Gastroesophageal sphincter (tissue), 4 donors: ENCODE measurements at regions not wholly inside any gene's neighbourhood (a gene's known extent, or its start where the extent isn't known, plus 50 kb on each side); places are given as distances from the start of the nearest gene placed in this dataset.

Source experiments
- ATAC-seq: fragments of 150-250 bp; one replicate; pipeline ENCODE4 v1.9.1; 2016; ENCODE audit warnings: mild to moderate bottlenecking, moderate library complexity
- H3K27ac ChIP-seq, 4 donors: fragments of 200-600 bp; sonication (generic) in 3 of 4; 1 replicate in 3 of 4; 2 replicates in 1 of 4; pipeline ENCODE4 v1.5.1; 2016 to 2019
- H3K27me3 ChIP-seq: fragments of 200-600 bp; sonication (generic); one replicate; pipeline ENCODE4 v1.5.1; 2019
- H3K36me3 ChIP-seq, 2 donors: fragments of 200-600 bp; sonication (generic); one replicate each; pipeline ENCODE4 v1.5.1; 2019; ENCODE audit warnings: control low read depth in 1 of 2
- H3K4me1 ChIP-seq, 3 donors: fragments of 200-600 bp; sonication (generic); 1 replicate in 2 of 3; 2 replicates in 1 of 3; pipeline ENCODE4 v1.5.1; 2016 to 2019; ENCODE audit warnings: control low read depth in 2 of 3
- H3K4me3 ChIP-seq, 2 donors: fragments of 200-600 bp; sonication (generic); one replicate each; pipeline ENCODE4 v1.5.1; 2019; ENCODE audit warnings: mild to moderate bottlenecking in 1 of 2, moderate library complexity in 1 of 2
- H3K9me3 ChIP-seq, 3 donors: fragments of 200-600 bp; sonication (generic); one replicate each; pipeline ENCODE4 v1.5.1; 2017 to 2019; ENCODE audit warnings: control low read depth in 2 of 3
- CTCF ChIP-seq, 4 experiments: fragments of 200-600 bp in 2 of 4; fragments of 450-650 bp in 2 of 4; sonication (generic) in 1 of 4; IDR thresholded peaks; one replicate each; pipeline ENCODE4 v1.5.1; 2017 to 2019; ENCODE audit warnings: antibody characterized with exemption in 4 of 4, mild to moderate bottlenecking in 2 of 4, moderate library complexity in 2 of 4
- EP300 ChIP-seq: sonication (generic); formaldehyde crosslinking; IDR thresholded peaks from one replicate; pipeline ENCODE4 v1.6.1; 2017; ENCODE audit warnings: antibody characterized with exemption, mild to moderate bottlenecking
- POLR2A ChIP-seq, 2 donors: fragments of 450-650 bp; IDR thresholded peaks; one replicate each; pipeline ENCODE4 v1.6.1; 2017; ENCODE audit warnings: antibody characterized with exemption in 2 of 2, mild to moderate bottlenecking in 2 of 2, moderate library complexity in 1 of 2
- POLR2AphosphoS5 ChIP-seq: sonication (generic); formaldehyde crosslinking; IDR thresholded peaks from one replicate; pipeline ENCODE4 v1.6.1; 2017; ENCODE audit warnings: antibody characterized with exemption
- WGBS, 2 donors: methylation state at CpG; one replicate each; pipeline ENCODE4 v1.1.5; 2018; ENCODE audit warnings: low coverage in 1 of 2; 5-methylcytosine and 5-hydroxymethylcytosine counted together

DNA sequence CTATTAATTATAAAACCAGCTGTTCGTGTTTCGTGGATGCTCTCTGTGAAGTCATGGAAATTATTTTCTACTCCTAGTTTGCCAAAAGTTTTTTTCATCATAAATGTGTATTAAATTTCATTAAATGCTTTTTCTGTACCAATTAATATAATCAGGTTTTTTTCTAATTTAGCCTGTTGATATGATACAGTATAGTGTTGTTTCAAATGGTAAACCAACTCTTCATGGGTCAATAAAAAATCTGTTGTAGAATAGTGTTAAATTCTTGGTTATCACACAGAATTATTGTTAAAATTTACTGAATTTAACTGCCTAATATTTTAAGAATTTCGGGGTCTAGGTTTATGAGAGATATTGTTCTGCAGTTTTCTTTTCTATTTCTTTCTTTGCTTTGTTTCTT, 505.9 kb upstream of the MANEA start:
- no peak for ATAC-seq
- 74 to 92% methylated on average over 1 to 3 of the region's 3 CpGs for WGBS, 2 donors
- no peak for TF ChIP-seq POLR2AphosphoS5
- no peak for TF ChIP-seq POLR2A (IDR thresholded peaks at IDR 0.05)

GRCh38 chr6:95078457-95078856, 498.9 kb upstream of the MANEA start:
- H3K27ac ChIP-seq: no peak overlapping the region
- H3K9me3 ChIP-seq: no peaks in the 10 kb centered on the region
- TF ChIP-seq POLR2A (IDR thresholded peaks at IDR 0.05): no peak
- TF ChIP-seq EP300: no peak
- TF ChIP-seq CTCF (IDR thresholded peaks at IDR 0.05): no peak
- TF ChIP-seq POLR2AphosphoS5: no peak
- H3K36me3 ChIP-seq: no peaks in the 10 kb centered on the region
- no peaks in the 10 kb centered on the region for H3K4me1 ChIP-seq
- no peaks in the 10 kb centered on the region for H3K27me3 ChIP-seq
- no peak for ATAC-seq
- no peak overlapping the region for H3K4me3 ChIP-seq
- 61 to 70% methylated on average over 1 of the region's 1 CpG for WGBS, 2 donors

More for the DNA sequence above, 505.9 kb upstream of the MANEA start:
- H3K9me3 ChIP-seq: no peaks in the 10 kb centered on the region
- no peak overlapping the region for H3K27ac ChIP-seq
- H3K27me3 ChIP-seq: no peaks in the 10 kb centered on the region
- no peaks in the 10 kb centered on the region for H3K36me3 ChIP-seq
- H3K4me3 ChIP-seq: no peak overlapping the region
- H3K4me1 ChIP-seq: no peaks in the 10 kb centered on the region

DNA sequence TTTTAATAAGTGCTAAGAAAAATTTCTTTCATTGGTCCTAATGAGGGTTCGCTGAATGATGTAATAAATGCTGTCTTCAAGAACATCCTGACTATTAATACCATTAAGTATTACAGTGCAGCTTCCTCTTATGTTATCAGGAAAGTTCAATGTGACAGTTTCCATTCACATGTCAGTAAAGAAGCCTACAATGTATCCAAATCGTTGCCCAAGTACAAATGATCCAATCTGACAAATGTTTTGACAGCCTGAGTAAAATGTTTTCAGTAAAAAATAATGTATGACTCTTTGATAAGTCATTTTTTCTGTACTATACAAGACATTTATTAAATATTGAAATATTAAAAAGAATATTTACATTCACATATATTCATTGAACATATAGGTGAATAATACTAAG, 496.1 kb upstream of the MANEA start:
- no peak overlapping the region for H3K27ac ChIP-seq
- WGBS, 2 donors: 35 to 42% methylated on average over 2 of the region's 2 CpGs
- ATAC-seq: no peak
- no peaks in the 10 kb centered on the region for H3K4me1 ChIP-seq
- H3K36me3 ChIP-seq: no peaks in the 10 kb centered on the region
- H3K4me3 ChIP-seq: no peak overlapping the region
- no peak for TF ChIP-seq EP300
- no peak for TF ChIP-seq POLR2A (IDR thresholded peaks at IDR 0.05)
- TF ChIP-seq CTCF (IDR thresholded peaks at IDR 0.05): no peak
- TF ChIP-seq POLR2AphosphoS5: no peak
- no peaks in the 10 kb centered on the region for H3K9me3 ChIP-seq
- no peaks in the 10 kb centered on the region for H3K27me3 ChIP-seq

GRCh38 chr6:95081949-95082348, 495.4 kb upstream of the MANEA start:
- TF ChIP-seq EP300: no peak
- no peak for TF ChIP-seq POLR2A (IDR thresholded peaks at IDR 0.05)
- TF ChIP-seq POLR2AphosphoS5: no peak
- no peak for TF ChIP-seq CTCF (IDR thresholded peaks at IDR 0.05)
- Histone ChIP-seq H3K36me3 (no peaks in the 10 kb centered on the region), H3K9me3 (no peaks in the 10 kb centered on the region), H3K27me3 (no peaks in the 10 kb centered on the region), H3K4me1 (no peaks in the 10 kb centered on the region), H3K27ac (no peak overlapping the region), H3K4me3 (no peak overlapping the region)
- no peak for ATAC-seq
- 79 to 86% methylated on average over 2 of the region's 2 CpGs for WGBS, 2 donors

- H3K4me1 ChIP-seq: peaks cover 0 to 8% (median 0%) of the 10 kb centered on the region in 3 donors
- H3K9me3 ChIP-seq: no peaks in the 10 kb centered on the region
- H3K27ac ChIP-seq: no peak overlapping the region
- ATAC-seq: no peak
- H3K4me3 ChIP-seq: no peak overlapping the region
- TF ChIP-seq CTCF (IDR thresholded peaks at IDR 0.05) (no peak), POLR2A (IDR thresholded peaks at IDR 0.05) (no peak), POLR2AphosphoS5 (no peak), EP300 (no peak)
- no peaks in the 10 kb centered on the region for H3K27me3 ChIP-seq
- 83 to 97% methylated on average over 1 to 6 of the region's 12 CpGs for WGBS, 2 donors
- H3K36me3 ChIP-seq: no peaks in the 10 kb centered on the region
These were observed 493.8 kb upstream of the MANEA start for GRCh38 chr6:95083506-95083905.
